ENCODE measurements at regions not wholly inside any gene's neighbourhood (a gene's known extent, or its start where the extent isn't known, plus 50 kb on each side); places are given as distances from the start of the nearest gene placed in this dataset.
"Not testable (repeated sequence)": the region's sequence is repeated elsewhere in the genome, so short reads cannot be mapped to it uniquely, and the experiment has no call there.

GRCh38 chr2:142489631-142490030, 358.8 kb upstream of the LRP1B start:
- not testable (repeated sequence) for TF ChIP-seq CTCF (conservative IDR thresholded peaks at IDR 0.05); ZFX (IDR thresholded peaks at IDR 0.05)

All from C4-2B (cell line).